CD4-positive, alpha-beta T cell treated with Interleukin-6 for 4 hours (primary cell): ENCODE measurements at regions not wholly inside any gene's neighbourhood (a gene's known extent, or its start where the extent isn't known, plus 50 kb on each side); places are given as distances from the start of the nearest gene placed in this dataset.
"Not testable (repeated sequence)": the region's sequence is repeated elsewhere in the genome, so short reads cannot be mapped to it uniquely, and the experiment has no call there.

Experiments used
- DNase-seq: peaks from one replicate; pipeline ENCODE4 v3.0.0-alpha.2; 2020; ENCODE audit warnings: mixed read lengths

GRCh38 chr4:189806506-189806905 is 134.2 kb upstream of the FRG1 start:
- no peak for DNase-seq

GRCh38 chr4:189807031-189807430 is 133.6 kb upstream of the FRG1 start:
- no peak for DNase-seq

DNA sequence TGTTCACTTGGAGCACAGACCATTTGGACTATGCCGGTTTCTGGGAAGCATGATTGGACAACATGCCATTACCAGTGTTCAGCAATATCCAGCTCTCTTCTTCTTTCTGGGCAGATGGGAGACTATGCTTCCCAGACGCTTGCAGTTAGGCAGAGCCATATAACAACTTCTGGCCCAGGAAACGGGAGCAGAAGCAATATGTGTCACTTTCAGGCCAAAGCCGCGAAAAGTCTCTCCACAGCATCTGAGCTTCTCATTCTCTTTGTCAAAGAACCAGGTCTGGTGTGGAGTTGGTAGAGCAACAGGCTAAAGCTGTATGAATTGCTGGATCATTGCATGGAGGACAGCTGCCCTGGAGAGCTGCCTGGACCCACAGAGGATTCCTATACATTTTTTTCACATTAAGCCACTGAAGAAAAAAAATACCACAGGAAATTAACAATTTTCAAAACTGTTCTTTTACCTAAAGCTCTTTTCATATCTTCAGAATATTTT is 131.4 kb upstream of the FRG1 start:
- DNase-seq: no peak

GRCh38 chr4:189809839-189810238 is 130.8 kb upstream of the FRG1 start:
- DNase-seq: no peak

DNA sequence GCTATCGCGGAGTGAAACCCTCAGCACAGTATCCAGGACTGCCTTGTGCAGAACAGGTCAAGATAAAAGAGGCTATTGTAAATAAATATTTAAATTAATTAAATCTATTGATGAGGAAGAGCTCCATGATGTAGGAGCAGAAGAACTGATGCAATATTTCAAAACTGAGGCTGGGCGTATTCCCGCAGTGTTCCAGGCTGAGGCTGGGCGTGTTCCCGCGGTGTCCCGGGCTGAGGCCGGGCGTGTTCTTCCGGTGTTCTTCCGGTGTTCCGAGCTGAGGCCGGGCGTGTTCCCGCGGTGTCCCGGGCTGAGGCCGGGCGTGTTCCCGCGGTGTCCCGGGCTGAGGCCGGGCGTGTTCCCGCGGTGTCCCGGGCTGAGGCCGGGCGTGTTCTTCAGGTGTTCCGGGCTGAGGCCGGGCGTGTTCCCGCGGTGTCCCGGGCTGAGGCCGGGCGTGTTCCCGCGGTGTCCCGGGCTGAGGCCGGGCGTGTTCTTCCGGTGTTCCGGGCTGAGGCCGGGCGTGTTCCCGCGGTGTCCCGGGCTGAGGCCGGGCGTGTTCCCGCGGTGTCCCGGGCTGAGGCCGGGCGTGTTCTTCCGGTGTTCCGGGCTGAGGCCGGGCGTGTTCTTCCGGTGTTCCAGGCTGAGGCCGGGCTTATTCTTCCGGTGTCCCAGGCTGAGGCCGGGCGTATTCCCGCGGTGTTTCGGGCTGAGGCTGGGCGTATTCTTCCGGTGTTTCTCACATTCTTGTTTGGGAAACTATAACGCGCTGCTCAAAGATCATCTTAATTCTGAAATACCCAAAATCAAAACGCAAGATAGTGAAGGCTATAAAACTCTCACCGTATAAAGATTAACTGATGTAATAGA is 130.1 kb upstream of the FRG1 start:
- DNase-seq: not testable (repeated sequence)

DNA sequence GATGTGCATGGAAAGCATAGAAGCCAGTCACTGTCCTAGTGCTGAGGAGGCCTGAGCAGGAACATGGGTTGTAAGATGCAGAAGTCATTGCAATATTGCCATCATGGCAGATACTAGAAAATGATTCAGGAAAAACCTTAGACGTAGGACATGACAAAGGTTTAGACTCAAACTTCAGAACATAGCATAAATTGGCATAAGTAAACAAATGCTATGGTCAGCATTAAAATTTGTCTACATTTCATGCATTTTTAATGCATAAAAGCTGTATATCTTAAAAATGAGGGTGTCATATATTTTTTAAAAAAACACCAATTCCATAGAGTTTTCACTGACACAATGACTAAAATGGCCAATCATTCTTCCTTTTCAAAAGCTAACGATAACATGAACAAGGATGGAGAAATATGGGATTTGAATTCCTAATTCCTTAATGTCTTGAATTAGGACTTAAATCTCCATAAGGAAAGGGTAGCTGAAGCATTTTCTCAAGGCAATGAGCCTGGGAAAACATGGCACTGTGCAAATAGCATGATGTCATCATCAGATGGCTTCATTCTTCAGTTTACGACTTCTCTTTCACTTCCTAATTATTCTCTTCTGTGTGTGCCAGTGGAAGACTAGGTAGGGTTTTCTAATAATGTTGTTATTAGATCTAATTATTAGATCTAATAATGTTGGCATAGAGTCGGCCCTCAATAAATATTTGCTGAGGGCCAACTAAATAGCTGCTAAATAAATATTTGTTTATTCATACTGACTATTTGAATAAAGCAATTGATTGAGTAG is 125.1 kb upstream of the FRG1 start:
- DNase-seq: no peak

DNA sequence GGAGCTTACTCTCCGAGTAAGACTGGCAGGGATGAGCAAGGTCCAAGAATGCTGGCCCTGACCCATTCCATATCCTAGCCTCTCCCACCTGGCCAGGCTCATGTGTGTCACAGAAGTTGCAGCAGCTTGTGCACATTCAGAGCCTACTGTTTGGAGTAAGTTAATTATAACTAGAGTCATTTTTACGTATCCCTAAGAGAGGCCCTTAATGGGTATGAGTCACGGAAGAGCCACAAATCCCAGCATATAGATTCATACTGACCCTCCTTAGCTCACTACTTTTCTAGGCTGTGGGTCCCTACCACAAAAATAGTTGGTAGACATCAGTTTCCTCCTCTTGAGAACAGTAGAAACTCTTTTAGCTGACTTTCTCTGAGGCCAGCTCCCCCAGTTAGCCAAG is 118.3 kb upstream of the FRG1 start:
- no peak for DNase-seq

GRCh38 chr4:189823591-189823990 is 117.1 kb upstream of the FRG1 start:
- DNase-seq: no peak

- no peak for DNase-seq
Observed at GRCh38 chr4:189825466-189825865, 115.2 kb upstream of the FRG1 start.

DNA sequence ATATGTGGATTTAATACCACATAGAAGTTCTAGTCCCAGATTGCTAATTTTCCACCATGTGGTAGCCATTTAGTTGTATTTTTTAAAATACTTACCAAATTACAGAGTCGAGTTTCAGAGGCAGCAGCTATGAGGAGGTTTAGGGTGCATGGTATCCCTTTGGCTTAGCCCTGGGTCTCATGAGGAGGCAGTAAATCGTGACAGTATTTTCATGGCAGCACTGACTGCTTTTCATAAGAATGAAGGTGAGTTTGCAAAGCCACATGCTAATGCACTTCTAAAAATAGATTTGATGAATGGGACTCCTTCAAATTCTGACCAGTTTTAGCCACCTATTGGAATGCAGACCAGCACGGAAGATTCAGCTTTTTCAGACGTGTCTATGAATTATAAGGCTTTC is 114.0 kb upstream of the FRG1 start:
- DNase-seq: no peak

DNA sequence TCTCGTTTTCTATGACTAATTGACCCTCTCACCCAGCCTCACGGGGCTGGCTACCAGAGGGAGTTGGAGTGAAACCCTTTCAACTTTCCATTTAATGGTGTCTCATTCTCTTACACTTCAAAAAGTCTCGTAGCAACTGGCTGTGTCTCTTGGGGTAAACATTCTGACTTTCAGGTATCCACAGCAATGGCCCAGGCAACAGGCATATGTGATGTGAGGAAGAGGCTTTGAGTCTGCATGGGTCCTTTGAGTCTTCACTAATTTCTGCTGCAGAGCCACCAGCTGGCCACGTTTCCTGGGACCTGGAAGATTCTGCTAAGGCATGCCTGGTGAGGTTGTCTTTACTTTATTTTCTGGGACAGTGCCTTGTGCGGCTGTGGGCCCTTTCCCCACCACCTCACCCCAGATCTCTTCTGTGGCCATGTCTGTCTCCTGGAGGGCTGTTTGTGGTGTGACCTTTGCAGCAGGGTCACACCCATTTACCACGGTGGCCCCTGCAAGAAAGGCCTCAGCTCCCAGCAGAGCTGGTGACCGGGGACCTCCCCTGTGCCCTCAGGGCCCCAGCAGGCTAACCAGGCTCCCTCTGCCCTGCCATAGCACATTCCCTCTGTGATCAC is 112.5 kb upstream of the FRG1 start:
- DNase-seq: no peak

DNA sequence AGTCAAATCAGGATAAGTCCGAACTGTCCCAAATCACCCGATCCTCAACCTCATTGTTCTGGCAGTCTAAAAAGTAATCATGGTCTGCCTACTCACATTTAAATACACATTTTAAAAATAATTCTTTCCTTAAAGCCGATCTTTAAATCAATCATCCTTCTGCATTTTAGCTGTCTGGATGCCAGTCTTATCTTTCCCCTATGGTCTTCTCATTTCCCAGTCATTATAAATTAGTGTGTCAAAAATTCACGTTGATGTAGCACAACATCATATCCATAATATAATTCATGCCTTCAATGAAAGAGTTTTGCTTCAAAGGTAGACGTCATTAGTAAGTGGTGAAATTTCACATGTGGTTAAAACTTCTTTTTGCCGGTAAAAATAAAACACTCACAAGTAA is 108.1 kb upstream of the FRG1 start:
- DNase-seq: no peak

DNA sequence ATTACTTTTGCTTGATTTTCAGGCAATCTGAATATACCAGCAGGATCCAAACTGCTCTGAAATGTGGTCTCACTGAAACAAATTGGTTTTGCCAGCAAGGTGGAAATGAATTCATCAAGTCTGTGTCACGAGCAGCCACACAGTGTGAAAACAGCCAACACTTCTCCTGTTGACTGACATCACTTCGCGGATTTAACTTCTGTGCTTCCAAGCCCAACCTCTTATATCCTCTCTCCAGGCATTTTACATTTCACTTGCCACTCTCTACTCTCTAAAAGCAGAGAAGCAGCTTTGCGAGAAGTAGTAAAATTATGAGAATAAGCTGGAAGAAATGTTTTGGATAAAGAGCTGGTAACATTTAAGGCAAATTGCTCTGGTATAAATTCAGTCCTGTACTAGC is 106.1 kb upstream of the FRG1 start:
- no peak for DNase-seq

- no peak for DNase-seq
Observed at GRCh38 chr4:189835505-189835904, 105.2 kb upstream of the FRG1 start.

- DNase-seq: no peak
Observed at GRCh38 chr4:189837471-189837870, 103.2 kb upstream of the FRG1 start.

DNA sequence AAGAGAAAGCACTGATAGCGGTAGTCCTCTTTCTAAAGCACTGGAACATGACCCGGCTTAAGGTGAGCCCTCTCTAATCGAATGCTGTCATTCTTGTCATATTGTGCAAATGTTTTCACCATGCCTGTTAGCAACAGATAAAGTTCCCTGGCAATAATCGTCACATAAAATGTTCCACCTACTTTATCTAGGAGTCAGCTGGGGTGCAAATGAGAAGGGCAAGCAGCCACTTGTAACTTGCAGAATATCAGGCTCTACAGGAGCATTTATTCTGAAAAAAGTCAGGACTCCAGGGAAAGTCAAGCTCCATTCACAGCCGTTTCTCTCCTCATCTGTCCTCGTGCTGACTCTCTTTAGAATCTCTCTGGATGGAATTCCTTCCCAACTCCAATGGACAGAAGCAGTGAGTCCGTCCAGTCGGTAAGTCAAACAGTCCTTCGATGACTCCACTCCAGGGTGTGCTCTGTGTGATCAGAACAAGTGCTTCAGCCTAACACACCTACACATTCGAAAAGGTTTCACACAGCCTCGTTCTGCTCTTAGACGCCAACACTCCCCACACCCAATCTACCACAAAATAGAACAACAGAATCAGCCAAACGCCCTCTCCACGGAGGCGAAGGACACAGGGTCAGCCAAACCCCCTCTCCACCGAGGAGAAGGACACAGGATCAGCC is 101.7 kb upstream of the FRG1 start:
- DNase-seq: no peak

DNA sequence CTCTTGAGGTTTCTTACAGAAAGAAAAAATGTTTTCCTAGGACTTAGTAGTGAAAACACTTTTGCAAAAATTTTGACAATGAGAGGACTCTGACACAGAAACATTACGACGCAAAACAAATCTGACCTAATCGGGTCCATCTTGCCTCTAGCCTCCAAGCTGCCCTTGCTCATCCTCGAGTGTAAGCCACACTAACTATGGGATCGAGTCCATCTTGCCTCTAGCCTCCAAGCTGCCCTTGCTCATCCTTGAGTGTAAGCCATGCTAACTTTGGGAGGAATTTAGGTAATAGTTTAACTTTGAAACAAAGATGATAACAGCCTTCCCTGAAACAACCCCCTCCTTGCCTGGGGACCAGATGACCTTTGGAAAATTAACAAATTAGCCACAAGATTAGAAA is 100.3 kb upstream of the FRG1 start:
- no peak for DNase-seq

GRCh38 chr4:189843413-189844009 is 97.2 kb upstream of the FRG1 start:
- no peak for DNase-seq

DNA sequence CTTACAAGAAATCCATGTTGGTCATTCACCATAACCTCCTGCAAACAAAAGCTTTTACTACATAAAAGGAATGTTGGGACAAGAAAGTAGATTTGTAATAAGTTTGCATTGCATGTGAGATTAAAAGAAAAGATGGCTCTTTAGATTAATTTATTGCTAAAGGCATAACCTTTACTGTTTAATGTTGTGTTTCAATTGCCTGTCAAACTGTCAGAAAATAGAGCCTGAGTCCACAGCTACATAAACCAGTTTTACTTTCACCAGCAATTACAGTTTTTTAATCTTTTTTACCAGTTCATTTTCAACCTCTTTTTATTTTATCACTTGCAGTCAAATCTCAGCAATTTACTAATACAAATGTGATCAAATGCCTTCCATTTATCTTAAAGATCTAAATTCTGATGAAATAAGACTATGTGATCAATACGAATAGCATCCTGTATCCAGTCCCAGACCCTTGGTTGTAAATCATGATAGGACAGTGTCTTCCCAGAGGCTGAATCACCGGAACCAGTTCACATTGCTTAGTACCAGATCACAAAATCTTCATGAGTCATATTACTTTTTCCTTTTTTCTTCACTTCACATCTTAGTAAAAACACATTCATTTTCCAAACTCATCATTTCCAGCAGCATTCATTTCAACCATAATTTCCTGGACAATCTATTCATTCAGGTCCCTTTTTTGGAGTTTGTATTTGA is 95.4 kb upstream of the FRG1 start:
- no peak for DNase-seq

- DNase-seq: not testable (repeated sequence)
Observed at GRCh38 chr4:189846094-189846493, 94.6 kb upstream of the FRG1 start.

DNA sequence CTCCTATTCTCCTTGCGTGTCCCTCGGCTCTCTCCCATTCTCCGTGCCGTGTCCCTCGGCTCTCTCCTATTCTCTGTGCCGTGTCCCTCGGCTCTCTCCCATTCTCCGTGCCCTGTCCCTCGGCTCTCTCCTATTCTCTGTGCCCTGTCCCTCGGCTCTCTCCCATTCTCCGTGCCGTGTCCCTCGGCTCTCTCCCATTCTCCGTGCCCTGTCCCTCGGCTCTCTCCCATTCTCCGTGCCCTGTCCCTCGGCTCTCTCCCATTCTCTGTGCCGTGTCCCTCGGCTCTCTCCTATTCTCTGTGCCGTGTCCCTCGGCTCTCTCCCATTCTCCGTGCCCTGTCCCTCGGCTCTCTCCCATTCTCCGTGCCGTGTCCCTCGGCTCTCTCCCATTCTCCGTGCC is 94.1 kb upstream of the FRG1 start:
- not testable (repeated sequence) for DNase-seq

GRCh38 chr4:189848672-189849071 is 92.0 kb upstream of the FRG1 start:
- not testable (repeated sequence) for DNase-seq
